NCI-H748 (cell line): ENCODE measurements at regions not wholly inside any gene's neighbourhood (a gene's known extent, or its start where the extent isn't known, plus 50 kb on each side); places are given as distances from the start of the nearest gene placed in this dataset.
"Not testable (repeated sequence)": the region's sequence is repeated elsewhere in the genome, so short reads cannot be mapped to it uniquely, and the experiment has no call there.

ENCODE experiments used
- DNase-seq: peaks from one replicate; lab custom pipeline; 2025; ENCODE audit not compliant: unreplicated experiment; lab: John Stamatoyannopoulos, UW

DNA sequence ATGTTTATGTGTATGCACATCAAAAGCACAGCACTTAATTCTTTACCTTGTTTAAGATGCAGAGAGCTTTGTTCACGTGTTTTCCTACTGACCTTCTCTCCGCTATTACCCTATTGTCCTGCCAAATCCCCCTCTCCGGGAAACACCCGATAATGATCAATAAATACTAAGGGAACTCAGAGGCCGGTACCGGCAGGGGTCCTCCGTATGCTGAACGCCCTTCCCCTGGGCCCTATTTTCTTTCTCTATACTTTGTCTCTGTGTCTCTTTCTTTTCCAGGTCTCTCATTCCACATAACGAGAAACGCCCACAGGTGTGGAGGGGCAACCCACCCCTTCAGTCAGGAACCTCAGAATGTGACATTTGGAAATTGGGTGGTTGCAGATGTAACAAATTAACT, 160.1 kb downstream of the ADRA2C start:
- DNase-seq, result not testable (repeated sequence)

DNA sequence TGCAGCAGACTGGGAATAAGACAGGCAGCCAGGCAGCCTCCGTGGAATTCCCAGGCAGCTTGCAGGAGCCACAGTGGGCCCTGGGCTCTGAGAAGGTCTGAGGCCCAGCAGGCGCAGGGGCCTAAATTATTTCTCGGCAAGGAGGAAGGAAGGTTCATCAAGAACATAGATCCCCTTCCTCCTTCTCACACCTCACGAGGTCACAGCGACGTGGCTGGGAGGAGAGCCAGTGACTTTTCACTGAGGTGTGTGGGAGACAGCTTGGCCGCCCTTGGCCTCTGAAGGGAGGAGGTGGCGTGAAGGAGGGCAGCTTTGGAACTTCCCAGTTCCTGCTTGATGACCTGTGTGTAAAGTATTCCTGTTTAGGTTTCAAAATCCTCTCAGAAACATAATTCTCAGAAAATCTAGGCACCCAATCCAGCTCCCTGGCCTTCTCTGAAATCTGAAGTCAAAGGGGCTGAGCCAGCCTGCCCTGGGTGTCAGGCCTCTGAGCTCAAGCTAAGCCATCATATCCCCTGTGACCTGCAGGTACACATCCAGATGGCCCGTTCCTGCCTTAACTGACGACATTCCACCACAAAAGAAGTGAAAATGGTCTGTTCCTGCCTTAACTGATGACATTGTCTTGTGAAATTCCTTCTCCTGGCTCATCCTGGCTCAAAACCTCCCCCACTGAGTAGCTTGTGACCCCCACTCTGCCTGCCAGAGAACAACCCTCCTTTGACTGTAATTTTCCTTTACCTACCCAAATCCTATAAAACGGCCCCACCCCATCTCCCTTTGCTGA, 161.0 kb downstream of the ADRA2C start:
- DNase-seq, result not testable (repeated sequence)

DNA sequence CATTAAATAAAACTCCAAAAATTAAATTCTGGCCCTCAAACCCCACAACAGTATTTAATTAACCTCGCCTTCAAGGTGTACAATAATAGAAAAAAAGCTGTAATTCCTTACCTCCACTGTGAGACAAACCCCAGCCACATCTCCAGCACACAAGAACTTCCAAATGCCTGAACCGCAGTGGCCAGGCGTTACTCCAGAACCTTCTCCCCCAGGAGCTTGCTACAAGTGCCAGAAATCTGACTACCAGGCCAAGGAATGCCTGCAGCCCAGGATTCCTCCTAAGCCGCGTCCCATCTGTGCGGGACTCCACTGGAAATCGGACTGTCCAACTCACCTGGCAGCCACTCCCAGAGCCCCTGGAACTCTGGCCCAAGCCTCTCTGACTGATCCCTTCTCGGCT, 163.2 kb downstream of the ADRA2C start:
- not testable (repeated sequence) for DNase-seq

GRCh38 chr4:3932734-3933133, 166.5 kb downstream of the ADRA2C start:
- DNase-seq, result not testable (repeated sequence)

DNA sequence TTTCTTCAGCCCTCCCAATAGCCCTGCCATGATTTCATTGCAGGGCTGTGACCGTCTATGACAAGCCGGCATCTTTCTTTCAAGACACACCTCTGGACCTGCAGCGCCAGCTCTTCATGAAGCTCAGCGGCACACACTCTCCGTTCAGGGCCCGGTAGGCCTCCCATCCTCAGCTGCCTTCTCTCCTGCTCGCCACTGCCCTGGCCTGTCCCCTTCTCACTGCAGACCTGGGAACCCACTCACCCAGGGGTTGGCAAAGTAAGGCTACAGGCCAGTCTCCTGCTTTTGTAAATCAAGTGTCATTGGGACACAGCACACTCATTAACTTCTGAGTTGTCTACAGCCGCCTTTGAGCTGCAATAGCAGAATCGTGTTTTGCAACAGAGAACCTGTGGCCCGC, 169.2 kb downstream of the ADRA2C start:
- not testable (repeated sequence) for DNase-seq

DNA sequence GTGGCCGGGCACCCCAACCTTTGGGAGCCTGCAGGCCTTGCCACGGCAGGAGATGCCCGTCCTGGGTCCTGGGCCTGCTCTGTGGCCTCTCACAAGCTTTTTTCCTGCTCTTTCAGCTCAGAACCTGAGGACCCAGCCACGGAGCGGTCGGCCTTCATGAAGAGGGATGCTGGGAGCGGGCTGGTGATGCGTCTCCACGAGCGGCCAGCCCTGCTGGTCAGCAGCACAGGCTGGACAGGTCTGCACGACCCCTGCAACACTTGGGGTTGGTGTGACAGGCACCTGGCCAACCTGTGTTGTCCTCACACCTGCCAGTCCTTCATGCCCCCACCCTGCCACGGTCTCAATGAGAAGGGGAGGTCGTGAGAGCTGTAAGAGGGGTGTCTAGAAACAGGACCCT, 170.0 kb downstream of the ADRA2C start:
- DNase-seq, result no peak

DNA sequence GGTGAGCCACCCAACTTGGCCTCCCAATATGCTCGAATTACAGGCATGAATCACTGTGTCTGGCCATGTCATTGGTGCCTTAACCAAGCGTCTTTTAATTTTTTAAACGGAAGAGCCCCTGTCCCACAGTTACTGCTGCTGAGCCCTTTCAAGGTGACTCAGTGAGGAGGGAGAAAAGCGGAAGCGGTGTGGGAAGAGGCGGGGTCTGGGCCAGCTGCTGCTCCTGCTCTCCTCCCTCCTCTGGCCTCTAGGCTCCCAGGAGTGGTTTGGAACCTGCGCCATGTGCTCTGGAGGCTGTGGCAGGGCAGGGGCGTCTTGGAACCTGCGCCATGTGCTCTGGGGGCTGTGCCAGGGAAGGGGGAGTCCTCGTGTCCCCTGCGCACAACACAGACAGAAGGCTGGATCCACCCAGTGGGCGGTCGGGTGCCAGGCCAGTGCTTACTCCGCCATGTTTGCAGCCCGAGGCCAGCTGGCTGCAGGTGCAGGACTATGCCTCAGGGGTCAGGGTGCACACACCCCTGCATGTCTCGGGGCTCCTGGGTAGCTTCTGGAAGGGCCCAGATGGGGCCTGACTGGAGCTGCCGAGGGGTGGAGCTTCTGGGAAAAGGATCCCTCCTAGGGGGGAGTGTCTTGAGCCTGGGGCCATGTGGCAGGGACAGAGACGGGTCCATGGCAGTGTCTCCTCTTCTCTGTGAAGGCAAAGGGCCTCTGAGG, 171.8 kb downstream of the ADRA2C start:
- DNase-seq, result not testable (repeated sequence)

DNA sequence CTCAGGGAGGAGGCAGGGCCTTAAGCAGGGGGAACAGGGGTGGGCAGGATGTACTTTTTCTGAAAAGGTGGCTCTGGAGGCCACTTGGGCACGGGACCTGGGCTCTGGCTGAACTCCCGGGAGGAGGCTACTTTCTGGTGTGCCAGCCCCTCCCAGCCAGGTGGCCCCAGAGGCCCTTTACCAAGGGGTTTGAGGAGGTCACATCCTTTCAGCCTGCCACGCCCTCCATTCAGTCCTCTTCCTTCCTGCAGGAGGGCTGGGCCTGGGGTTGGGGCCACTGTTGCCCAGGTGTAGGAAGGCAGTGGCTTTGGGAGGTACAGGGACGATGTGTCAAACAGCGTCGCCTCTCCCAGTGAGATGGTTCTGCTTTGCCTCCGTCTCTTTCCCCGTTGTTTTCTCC, 172.5 kb downstream of the ADRA2C start:
- not testable (repeated sequence) for DNase-seq

DNA sequence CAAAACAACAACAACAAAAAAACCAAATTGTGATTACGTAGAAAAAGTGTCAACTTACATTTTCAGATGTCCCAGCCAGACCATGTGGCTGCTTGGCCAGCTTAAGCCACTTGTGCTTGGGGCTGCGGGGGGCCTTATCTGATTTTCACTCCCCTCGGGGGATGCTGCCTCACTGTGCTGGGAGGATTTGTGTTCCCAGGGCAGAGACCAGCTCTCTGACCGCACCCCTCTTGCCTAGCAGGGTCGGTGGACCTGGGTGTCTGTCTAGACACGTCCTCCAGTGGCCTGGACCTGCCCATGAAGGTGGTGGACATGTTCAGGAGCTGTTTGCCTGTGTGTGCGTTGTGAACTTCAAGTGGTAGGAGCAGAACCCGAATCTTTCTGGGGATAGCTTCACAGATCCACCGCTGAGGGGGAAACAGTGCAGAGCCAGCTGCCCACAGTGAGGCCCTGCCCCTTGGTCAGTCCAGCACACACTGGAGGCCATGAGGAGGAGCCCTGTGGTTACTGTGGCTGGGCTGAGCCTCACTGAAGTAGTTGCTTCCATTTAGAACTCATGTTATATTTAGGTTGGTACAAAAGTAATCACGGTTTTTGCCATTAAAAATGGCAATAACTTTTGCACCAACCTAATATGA, 173.9 kb downstream of the ADRA2C start:
- not testable (repeated sequence) for DNase-seq

- DNase-seq, result not testable (repeated sequence)
These were observed 175.7 kb downstream of the ADRA2C start for GRCh38 chr4:3941735-3942522.

DNA sequence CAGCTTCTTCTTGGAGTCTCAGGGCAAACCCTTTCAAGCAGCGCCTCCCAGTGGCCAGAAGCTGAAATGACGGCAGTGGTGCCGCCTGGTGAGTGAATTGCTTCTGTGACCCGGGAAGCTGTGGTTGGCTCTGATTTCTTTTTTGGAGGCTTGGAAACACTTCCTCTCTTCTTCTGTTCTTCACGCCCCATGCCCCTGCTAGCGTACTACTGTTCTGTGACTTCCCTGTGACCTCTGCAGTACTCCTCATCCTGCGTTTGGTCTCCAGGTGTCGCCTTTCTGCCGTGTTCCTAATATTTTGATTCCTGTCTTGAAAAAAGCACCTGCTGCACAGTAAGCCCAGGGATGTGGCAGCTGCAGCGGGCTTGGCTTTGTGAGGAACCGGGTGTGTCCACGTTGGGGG, 176.4 kb downstream of the ADRA2C start:
- peak; percentile 26 for DNase-seq

GRCh38 chr4:3943051-3943450, 176.9 kb downstream of the ADRA2C start:
- not testable (repeated sequence) for DNase-seq

- DNase-seq, result no peak
These were observed 179.5 kb downstream of the ADRA2C start for GRCh38 chr4:3945511-3946290.

- not testable (repeated sequence) for DNase-seq
These were observed 180.4 kb downstream of the ADRA2C start for GRCh38 chr4:3946553-3946952.

- not testable (repeated sequence) for DNase-seq
These were observed 181.6 kb downstream of the ADRA2C start for GRCh38 chr4:3947761-3948160.

GRCh38 chr4:3948210-3948609, 182.0 kb downstream of the ADRA2C start:
- not testable (repeated sequence) for DNase-seq

DNA sequence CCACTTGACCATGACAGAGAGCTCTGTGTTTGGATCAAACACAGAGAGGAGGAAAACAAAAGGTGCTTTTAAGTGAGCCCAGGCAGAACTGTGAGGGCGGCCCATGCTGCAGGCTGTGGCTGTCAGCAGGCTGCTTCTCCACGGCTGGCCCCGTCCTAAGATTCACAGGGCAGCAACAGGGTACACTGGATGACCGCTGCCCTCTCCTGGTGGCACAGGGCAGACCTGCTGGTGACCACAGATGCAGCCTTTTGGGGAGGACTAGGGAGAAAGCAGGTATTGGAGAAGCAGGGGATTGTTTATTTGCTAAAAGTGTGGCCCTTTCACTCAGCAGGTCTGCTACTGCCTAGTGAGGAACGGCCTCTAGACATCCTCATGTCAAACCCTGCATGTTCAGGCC, 183.7 kb downstream of the ADRA2C start:
- DNase-seq, result not testable (repeated sequence)

DNA sequence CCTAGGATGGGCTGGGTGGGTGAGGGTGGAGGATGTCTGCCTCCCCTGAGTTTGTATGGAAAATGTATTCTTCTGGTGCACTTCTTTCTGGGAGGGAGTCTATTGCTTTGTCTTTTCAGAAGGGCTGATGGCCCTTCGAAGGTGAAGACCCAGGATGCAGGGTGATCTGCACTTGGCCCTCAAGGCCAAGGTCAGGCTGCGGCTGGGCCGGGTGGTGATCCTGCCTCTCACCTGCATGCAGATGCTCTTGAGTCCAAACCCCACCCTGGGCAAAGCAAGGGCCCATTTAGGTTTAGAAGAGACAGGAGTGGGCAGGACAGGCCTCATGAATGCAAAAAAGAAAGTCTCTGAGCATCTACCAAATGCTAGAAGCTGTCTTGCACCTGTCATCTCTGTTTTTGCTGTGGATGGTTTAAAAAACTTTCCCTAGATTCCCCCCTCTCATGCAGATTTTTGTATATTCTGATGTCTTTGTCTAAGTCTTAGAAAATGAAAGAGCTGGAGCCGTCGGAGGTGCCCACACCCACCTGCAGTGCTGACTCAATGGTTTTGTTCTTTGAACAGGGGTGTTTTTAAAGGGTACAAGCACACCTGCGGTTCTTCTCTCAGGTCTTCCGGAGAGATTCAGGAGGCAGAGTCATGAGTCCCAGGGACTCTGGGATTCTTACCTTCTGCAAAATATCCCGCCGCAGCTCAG, 186.4 kb downstream of the ADRA2C start:
- not testable (repeated sequence) for DNase-seq

DNA sequence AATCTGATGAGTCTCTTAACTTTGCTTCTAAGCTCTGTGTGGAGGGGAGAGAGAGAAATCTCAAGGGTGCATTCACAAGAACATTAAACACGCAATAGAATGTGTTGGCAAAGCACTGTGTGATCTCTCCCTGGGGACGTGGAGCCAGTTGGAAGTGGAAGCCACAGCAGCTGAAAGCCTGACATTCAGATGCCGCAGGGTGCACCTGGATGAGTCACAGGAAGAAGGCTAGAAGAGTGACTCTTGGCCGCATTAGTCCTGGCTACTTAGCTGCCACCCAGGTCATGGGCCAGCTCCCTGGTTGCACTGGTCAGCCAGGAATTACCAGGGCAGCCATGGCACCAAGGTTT, 186.9 kb downstream of the ADRA2C start:
- DNase-seq, result not testable (repeated sequence)
